SH-SY5Y (cell line): ENCODE measurements at regions not wholly inside any gene's neighbourhood (a gene's known extent, or its start where the extent isn't known, plus 50 kb on each side); places are given as distances from the start of the nearest gene placed in this dataset.

Source experiments
- GATA2 ChIP-seq: IDR thresholded peaks from 2 replicates; pipeline ENCODE4 v1.6.1; 2011; ENCODE audit warnings: mild to moderate bottlenecking, low read depth, low read length
- GATA3 ChIP-seq: IDR thresholded peaks from 2 replicates; pipeline ENCODE4 v1.6.1; 2011; ENCODE audit warnings: low read depth, mild to moderate bottlenecking, low read length, moderate library complexity

- TF ChIP-seq GATA2 (no peak), GATA3 (no peak)
Measured at GRCh38 chr2:45194596-45194995, 185.3 kb upstream of the SIX2 start.
